Hepatocyte (in vitro differentiated cells): ENCODE measurements at regions not wholly inside any gene's neighbourhood (a gene's known extent, or its start where the extent isn't known, plus 50 kb on each side); places are given as distances from the start of the nearest gene placed in this dataset.

ENCODE experiments used
- EZH2 ChIP-seq: fragments of 200-600 bp; sonication (generic); IDR thresholded peaks from 2 replicates; pipeline ENCODE4 v1.6.1; 2016; ENCODE audit warnings: antibody characterized with exemption, mild to moderate bottlenecking, borderline replicate concordance
- EZH2phosphoT487 ChIP-seq: fragments of 200-600 bp; sonication (generic); IDR thresholded peaks from one replicate; pipeline ENCODE4 v1.6.1; 2018; ENCODE audit warnings: antibody characterized with exemption, mild to moderate bottlenecking, low read depth, moderate library complexity; ENCODE audit not compliant: unreplicated experiment, severe bottlenecking
- TF ChIP-seq, protein P1 (sequence below): fragments of 200-600 bp; sonication (generic); IDR thresholded peaks from 2 replicates; pipeline ENCODE4 v1.5.1; 2016; ENCODE audit warnings: antibody characterized with exemption, mild to moderate bottlenecking; ENCODE audit not compliant: poor library complexity

DNA sequence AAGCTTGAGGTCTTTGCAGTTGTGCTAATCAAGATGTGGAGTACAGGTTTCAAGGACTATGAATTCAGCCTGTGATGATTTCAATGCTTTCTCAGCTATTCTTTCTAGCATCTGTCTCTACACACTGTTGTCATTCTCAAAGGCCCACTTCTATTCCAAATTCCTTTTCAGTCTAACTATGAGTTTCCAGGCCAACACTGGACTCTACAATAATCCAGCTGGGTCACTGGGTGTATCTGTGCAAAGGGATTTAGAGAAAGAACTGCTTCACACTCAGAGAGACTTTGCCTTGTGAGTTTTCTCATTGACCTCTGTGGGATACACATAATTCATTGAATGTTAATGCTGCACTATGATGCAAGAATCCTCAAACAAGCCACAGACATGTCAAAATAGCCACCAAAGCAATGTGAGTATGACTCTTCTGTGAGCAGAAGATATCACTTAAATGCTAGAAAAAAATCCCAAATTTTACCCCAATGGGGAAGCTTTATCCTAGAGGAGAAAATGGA is 171.8 kb upstream of the CLNK start:
- TF ChIP-seq EZH2, result no peak
- TF ChIP-seq, protein P1, sequence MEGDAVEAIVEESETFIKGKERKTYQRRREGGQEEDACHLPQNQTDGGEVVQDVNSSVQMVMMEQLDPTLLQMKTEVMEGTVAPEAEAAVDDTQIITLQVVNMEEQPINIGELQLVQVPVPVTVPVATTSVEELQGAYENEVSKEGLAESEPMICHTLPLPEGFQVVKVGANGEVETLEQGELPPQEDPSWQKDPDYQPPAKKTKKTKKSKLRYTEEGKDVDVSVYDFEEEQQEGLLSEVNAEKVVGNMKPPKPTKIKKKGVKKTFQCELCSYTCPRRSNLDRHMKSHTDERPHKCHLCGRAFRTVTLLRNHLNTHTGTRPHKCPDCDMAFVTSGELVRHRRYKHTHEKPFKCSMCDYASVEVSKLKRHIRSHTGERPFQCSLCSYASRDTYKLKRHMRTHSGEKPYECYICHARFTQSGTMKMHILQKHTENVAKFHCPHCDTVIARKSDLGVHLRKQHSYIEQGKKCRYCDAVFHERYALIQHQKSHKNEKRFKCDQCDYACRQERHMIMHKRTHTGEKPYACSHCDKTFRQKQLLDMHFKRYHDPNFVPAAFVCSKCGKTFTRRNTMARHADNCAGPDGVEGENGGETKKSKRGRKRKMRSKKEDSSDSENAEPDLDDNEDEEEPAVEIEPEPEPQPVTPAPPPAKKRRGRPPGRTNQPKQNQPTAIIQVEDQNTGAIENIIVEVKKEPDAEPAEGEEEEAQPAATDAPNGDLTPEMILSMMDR, result no peak
- no peak for TF ChIP-seq EZH2phosphoT487
